GM21737 (cell line): ENCODE measurements at regions not wholly inside any gene's neighbourhood (a gene's known extent, or its start where the extent isn't known, plus 50 kb on each side); places are given as distances from the start of the nearest gene placed in this dataset.

Experiments
- ATAC-seq: cut with Tn5 transposase; IDR thresholded peaks from one replicate; pipeline ENCODE4 v1.9.1; 2021; ENCODE audit warnings: mild to moderate bottlenecking, moderate library complexity; ENCODE audit not compliant: unreplicated experiment

DNA sequence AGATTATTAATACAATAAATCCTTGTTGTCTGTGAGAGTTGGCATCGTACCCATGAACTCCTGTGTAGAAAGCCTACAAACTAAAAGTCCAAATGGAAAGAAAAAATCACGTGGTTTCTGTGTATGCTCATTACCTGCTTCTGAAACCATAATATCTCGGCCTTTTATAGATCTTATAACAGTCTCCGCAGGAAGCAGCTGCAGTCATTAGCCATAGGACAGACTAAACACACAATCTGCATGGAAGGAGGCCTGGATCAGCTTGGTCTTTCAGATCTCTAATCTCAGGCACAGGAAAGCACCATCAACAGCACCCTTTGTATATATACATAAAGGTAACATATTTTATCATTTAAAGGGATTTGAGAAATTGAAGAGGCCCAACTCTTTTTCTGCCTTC is 508.9 kb upstream of the TCF4 start:
- no peak for ATAC-seq

DNA sequence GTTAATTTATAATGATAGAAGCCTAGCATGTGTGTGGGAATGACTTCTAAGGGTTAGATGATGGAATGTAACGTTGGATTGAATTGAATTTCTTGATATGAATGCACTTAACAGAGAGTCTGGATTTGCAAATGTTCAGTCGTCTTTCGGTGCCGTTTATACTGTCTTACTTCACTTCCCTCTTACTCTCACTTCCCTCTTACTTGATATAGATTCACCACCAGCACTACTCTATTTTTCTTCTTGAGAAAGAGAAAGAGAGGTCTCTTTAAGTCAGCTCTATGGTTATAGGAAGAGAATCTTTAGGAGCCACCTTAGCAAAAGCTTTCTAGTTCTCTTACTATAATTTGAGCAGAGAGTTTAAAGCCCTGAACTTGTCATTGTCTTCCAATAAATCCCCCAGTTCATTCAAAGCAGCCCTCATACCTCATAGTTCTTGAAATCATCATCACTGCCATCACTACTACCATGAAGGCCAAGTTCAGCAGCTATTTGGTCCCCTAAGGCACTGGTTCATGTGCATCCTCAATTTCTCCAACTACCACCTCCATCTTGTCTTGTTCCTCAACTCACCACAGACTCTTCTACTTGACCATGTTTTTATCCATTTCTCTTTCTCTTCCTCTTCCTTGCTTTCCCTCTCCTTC is 501.7 kb upstream of the TCF4 start:
- no peak for ATAC-seq

DNA sequence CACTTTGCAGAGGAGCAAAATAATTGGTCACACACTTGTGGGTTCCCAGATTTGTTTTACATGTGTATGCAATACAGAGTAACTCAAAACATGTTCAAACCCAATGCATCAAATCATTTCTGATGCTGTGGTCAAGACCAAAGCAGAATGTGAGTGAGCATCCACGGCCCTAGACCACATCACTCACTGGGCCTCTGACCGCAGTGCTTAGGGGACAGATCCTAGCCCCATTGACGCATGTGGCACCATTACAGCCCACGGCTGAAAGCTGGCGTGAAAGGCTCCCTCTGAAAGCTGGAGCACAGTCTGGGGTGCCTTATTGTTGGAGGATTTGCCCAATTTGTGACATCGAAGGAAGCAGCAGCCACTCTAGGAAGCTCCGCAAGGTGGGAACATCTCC is 498.8 kb upstream of the TCF4 start:
- ATAC-seq: no peak

DNA sequence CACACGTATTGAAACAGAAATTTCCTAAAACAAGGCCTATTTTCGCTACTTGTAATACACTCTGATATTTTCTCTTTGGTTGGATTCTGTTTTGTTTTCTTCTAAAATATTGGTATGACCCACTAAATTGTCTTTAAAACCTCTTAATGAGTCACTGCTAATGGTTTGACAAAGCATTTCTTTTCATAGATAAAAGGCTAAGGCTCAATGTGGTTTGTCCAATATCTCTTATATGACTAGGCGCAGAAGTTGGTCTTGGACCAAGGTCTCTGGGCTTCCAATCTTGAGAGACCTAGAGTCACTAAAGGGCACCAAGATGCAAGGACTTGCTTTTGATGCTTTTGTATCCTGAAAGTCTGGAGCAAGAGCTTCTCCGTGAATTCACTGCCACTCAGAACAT is 498.2 kb upstream of the TCF4 start:
- no peak for ATAC-seq

DNA sequence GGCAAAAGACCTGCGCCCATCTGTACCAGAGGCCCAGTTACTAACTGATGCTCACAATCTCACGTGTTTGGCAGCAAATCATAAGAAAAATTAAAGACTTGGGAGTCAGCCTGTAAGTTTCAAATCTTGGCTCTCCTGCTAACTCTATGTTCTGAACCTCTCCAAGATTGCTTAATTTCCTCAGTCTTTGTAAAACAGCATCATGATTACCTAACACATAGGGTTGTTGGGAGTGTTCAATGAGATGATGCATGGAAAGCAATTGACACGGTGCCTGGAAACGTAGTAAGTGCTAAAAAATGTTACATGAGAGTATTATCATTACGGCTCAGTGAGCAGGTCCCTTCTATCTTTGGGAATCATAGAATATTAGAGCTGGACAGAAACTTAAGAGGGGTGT is 497.6 kb upstream of the TCF4 start:
- no peak for ATAC-seq

DNA sequence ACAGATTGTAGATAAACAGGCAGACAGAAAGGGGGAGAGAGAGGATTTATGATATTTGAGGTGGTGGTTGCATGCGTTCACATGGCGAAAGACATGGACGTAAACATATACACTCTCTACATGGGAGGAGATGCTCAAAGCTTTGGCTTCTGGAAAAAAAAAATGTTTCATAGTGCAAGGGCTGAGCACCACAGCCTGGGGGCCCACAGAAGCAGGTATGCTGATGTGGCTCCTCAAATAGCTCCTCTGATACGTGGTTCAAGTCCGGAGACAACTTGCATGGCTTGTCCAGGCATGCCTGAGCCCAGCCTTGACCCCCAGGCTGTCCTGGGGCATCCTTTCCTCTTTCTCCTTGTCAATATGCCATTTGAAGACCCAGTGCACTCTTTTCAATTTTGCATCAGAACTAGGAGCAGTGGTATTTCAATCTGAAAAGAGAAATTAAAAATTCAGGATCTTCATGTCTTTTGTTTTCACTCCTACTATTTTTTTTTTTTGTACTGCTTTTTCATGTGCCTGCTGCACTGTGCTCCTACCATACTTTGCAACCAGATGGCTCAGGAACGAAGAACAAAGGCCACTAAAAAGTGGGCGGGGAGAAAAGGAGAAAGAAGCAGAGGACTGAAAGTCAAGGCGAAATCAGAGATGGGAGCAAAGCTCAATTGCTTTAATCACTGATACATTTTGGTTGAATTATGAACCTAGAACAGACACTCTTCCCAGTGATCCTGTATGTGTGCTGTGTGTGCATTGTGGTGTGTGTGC is 495.7 kb upstream of the TCF4 start:
- ATAC-seq: no peak

DNA sequence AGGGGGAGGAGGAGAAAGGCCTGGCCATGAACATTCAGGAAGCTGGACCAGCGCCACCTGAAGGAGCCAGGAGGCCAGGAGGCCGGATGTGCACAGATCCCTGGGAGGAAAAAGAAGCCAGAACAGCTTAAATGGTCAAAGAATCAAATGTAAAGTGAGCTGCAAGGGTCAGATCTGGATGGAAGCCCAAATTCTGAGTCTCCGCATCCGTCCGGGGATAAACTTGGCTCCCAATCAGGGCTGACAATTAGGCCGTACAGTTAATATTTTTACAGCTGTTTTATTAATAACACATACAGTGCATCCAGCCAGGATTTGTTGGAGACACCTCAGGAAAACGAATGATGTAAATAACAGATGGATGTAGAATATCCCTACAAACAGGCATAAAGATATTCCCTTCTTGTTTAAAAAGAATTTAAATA is 495.1 kb upstream of the TCF4 start:
- no peak for ATAC-seq

DNA sequence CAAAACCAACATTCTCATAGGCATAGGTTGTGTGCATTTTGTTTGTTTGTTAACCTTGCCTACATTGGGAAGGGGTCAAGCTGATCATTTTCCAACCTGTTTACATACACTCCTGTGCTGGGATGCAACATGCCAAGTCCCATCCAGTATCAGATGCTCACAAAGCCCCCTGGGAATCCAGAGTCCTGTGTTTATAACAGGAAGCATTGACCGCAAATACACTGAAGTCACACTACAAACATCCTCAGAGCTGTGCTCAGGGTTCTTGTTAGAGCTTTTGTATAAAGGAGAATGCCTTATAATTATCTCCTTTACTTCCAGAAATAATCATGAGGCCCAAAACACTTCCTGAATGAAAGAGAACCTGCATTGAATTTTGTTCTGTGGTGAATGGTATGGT is 488.7 kb upstream of the TCF4 start:
- ATAC-seq: no peak

DNA sequence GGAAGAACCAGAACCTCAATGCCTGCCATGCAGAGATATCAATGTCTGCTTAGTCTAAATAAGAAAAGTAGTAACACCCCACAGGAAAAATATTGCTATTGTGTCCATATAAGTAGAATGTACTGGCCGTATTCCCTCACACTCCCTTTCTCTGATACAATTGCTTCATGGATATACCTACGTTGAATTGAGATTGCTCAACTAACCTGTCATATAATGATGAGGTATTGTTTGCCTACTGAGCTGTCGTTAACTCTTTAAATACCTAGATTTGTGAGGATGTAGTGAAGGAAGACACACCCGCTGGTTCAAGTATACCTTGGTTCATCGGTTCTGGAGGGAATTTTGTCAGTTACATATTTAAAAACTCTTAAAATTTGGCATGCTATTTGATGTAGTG is 480.7 kb upstream of the TCF4 start:
- no peak for ATAC-seq

DNA sequence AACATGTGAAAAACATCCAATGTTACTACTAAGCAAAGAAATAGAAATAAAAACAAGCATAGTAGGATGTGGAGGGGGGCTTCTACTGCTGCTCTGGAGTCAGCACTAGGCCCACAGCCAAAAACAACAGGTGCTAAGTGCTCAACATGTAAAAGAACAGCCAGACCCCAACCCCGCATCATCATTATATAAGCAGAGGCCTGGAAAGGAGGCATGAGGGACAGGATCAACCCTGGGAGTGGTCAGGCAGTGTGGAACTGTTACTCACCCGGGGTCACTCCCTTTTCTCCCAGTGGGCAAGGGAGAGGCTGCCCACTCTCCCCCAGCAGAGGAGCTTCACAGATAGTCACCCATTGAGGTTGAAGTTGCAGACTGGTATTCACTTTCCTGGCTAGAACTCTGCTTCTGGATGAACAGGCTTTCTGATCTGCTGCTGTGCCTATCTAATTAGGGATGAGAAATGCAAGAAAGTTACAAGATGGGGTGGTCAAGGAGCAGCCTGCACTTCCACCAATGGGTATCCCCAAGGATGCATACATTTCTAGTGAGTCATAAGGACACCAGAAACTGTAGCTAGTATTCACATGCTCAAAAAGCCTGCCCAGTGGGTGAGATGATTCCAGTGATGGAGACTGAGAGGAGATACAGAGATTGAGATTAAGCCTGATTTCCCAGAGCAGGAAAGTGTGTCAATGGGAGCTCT is 480.1 kb upstream of the TCF4 start:
- no peak for ATAC-seq

DNA sequence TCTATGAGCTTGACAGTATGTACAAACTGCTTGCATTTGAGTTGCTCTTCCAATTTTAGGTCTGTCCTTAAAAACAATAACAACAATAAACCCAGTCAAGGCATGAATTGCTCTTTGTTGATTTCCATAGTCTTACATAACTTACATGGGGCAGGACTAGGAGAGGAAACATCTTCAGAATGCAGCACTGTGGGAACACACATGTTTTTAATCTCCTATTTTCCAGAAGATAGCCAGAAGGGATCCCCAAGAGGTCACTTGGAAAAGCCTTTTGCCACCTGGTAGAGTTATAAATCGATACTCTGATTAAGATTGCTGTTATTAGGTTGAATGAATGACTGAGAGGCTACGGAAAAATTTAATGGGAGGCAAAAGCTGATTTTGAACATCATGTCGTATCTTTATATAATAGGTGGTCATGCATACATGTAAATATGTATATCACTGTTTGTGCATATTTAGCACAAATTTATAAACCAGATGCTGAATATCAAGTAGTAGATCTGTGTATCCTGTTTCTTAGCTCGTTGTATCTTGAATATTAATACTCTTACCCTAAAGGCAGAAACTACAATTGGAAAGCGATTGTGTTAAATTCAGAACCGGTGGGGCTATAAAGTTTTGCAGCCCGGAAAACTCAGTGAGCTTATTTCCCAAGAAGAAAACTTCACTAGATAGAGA is 479.4 kb upstream of the TCF4 start:
- no peak for ATAC-seq

DNA sequence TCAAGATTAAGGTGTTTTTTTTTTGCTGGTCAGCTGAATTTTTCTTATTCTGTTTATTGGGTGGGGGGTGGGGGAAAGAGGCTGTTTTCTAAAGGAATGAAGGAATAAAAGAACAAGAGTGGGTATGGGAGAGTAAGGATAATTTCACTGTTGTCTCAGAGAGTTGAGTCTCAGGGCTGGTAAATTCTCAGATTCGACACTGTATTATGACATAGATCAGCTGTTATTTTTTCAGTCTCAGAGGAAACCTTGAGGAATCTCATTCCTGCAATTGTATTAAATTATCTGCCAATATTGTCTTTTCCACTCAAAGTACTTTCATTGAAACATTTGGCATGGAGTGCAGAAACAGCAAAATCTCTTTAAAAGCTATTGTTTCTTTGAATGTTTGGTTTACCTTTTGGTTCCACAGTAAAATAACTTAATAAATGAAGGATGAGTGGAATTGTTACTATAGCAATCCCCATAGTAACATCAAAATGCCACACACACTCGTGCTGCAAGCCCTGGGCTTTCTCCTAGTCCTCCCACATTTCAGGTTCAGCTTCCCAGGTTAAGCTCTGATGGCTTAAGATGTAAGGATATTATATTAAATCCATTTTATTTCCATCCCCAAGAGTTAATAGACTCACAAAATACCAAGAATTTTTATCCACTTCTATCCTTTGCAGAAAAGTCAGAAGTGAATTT is 478.7 kb upstream of the TCF4 start:
- no peak for ATAC-seq

DNA sequence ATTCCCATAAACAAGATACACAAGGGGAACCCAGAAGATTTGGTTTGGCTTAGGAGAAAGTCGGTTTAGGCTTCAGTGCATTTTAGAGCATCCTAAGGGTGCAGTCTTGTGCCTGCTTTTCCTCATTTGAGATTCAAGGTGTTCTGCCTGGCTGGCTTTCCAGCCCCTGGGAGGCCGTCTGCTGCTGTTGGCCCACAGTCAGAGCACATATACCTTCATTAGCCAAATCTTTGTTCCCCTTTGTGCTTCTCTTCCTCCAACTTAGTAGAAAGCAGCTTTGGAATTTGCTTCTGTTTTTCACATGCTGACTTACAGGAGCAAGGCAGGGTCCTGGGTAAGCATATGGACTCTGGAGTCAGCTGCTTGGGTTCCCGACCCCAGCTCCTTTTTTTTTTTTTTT is 477.1 kb upstream of the TCF4 start:
- no peak for ATAC-seq

DNA sequence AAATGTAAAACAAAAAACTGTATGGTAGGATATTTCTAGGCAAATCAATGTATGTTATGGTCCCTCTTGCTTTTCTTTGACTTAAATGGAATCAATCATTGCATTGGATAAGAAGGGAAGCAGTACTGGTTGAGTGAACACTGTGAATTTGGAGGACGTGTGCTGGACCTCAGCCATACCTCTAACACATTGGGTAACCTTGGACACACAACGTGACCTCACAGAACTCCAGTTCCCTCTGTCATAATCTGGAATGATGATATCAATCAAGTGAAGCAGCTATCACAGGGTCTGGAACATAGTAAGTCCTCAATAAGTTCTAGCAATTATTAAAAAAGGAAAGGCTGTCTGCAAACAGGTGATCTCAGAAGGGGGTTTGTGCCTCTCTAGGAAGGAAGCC is 474.9 kb upstream of the TCF4 start:
- ATAC-seq: no peak

DNA sequence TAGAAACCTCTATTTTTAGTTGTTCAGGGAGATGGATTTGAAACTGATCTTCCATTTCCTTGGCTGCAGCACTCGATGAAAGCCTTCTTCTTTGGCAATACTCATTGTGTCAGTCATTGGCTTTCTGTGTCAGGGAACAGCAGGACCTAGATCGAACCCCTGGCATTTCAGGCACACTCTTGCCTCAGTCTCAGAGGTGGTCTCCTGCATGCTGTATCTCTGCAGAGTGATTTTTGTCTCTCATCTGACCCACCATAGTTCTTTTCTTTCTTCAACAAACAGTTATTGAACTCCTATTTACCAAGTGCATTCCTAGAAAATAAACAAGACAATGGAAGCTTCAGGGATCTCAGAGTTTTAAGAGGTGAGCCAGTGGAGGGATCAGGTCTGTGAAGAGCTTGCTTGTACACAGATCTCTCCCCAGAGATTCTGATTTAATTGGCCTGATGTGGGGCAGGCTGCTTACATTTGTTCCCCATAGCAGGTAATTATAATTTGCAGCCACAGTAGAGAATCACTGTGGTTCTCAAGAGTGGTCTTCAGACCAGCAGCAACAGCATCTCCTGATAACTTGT is 473.1 kb upstream of the TCF4 start:
- ATAC-seq: no peak

DNA sequence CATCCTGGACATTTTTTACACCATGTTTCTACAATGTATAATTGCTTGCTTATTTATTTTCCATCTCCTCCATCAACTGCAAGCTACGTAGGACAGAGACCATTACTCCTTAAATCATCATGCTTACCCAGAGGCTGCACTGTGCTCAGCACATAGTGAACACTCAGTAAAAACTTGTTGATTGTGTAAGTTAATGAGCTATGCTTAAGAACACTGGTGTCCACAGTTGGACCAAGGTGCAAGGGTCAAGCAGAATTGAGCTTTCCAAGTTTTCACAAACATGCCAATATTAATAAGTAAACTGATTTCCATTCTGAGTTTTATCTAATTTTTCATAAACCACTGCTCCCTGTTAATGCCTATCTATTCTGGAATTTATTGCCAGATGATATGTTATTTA is 464.2 kb upstream of the TCF4 start:
- no peak for ATAC-seq

DNA sequence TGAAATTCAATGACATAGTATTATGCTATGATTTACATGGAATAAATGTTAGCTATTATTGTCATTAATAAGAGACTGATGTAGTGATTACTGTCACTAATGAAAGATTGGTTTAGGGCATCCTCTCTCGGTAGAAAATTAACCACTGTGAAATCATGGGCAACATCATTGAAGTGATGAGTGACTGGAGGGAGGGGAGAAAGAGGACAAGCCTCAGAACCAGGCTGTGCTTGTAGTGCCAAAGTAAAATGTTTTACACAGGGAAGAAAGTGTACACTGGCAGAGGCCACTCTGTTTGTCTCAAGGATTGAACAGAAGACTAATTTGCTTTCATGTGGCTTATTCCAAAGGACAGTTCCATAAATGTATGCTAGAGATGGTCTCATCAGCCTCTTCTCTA is 456.2 kb upstream of the TCF4 start:
- no peak for ATAC-seq

DNA sequence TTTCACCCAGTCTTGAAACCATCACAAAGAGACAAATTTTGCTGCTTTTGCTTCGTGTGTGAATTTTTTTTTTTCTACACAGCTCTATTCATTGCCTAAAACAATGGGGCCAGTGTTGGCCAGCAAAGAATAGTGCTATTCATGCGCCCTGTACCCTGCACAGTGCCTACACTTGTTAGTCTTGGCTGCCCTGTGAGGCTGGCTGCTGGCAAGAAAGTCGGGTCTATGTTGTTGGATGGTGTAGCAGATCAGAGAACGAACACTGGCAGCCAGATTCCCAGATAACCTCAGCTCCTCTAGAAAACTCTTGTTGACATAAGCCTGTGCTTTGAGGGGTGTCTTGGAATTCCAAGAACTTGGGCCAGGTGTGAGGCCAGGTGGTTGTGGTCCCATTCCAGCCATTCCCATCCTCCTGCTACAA is 455.7 kb upstream of the TCF4 start:
- ATAC-seq: no peak

DNA sequence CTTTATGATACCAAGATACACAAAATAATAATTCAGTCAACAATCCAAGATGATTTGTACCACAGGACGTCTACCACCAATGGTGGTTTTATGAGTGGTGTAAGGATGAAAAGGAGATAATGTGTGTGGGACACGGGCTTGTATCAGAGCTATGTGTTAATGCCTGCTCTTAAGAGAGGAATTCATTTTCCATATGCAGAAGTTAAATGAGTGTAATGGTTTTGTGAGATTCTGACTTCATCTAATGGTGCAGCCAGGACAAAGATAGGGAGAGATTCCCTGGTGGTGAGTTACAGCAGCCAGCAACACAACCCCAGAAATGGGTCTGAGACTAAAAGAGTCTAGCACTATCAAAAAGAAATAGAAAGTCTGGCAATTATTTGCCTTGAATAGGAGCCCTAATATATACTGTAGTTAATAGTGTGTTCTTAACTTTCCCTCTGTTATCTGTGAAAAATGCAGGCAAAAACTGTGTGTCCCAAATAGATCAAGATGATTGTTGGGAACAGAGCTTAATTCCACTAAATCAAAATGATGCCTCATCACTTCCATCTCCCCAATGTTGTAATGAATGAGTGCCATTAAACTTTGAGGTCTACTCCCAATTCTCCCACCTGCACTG is 455.0 kb upstream of the TCF4 start:
- ATAC-seq: no peak
